ENCODE measurements at regions not wholly inside any gene's neighbourhood (a gene's known extent, or its start where the extent isn't known, plus 50 kb on each side); places are given as distances from the start of the nearest gene placed in this dataset.

DNA sequence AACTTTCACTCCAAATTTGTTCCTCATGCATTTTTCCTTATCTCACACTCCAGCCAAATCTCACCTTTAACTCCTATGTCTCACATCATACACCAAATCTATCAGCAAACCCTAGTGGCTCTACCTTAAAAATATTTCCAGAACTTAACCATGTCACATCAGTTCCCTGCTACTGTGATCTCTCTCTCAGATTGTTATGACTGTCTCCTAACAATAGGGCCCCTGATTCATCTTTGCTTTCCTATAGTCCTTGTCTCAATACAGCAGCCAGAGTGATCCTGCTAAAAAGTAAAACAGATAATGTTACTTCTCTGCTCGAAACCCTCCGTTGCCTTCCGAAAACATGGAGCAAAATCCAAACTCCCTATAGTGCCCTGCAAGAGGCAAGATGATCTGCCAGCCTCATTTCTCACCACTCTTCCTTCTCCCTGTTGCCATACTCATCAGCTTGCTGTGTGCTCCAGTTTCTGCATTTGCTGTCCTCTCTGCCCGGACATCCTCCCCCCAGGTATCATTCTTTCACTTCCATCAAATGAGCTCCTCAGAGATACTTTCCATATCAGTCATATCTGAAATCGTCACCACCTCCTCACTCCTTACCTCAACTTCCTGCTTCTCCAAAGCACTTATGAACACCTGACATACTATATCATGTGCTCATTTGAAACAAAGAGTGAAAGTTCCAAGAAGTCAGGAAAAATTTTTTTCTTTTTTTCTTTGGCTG is 293.4 kb upstream of the NR3C2 start:
- DNase-seq (no peak), ATAC-seq (no peak)
- no peaks in the 10 kb centered on the region for H3K4me1 ChIP-seq (ENCODE audit: control insufficient read depth, insufficient read depth, low read length)
- Mint-ChIP-seq H3K36me3 (no peaks in the 10 kb centered on the region), H3K4me3 (no peak overlapping the region), H3K27me3 (ENCODE audit: low read depth in 2 of 2) (no peaks in the 10 kb centered on the region), H3K4me1 (no peaks in the 10 kb centered on the region), H3K9me3 (peaks cover 2% of the 10 kb centered on the region in 2 donors), H3K27ac (no peak overlapping the region)
- no peaks in the 10 kb centered on the region for H3K36me3 ChIP-seq (ENCODE audit: control insufficient read depth, insufficient read depth, low read length)
- H3K4me3 ChIP-seq (ENCODE audit: low read length) = no peak overlapping the region
- intact Hi-C loops (cut with micrococcal nuclease) = no loop called here
- H3K27me3 ChIP-seq (ENCODE audit: control insufficient read depth, insufficient read depth, low read length) = no peaks in the 10 kb centered on the region
- WGBS (ENCODE audit: insufficient coverage) = 78% methylated on average over 5 of the region's 5 CpGs
- TF ChIP-seq CTCF (IDR thresholded peaks at IDR 0.05) = no peak
- no peak overlapping the region for H3K27ac ChIP-seq (ENCODE audit: low read length)
- peaks cover under 1% of the 10 kb centered on the region for H3K9me3 ChIP-seq (ENCODE audit: control insufficient read depth, insufficient read depth, low read length)

DNA sequence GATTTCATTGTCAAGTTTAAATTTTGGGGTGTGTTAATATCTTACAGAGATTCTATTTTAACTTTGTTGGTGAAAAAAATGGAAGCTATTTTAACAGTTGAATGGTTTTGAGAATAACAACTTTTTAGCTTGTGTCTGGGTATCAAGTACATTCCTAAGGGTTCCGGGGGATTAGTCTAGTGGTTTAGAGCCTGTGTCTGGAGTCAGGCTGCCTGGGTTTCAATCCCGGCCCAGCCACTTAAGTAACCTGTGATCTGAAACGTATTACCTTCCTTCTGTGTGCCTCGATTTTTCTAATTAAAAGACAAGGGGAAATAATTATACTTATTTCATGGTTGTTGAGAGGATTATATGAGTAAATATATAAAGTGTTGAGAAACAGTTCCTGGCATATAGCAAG is 288.6 kb upstream of the NR3C2 start:
- 82% methylated on average over 4 of the region's 4 CpGs for WGBS (ENCODE audit: insufficient coverage)
- H3K9me3 Mint-ChIP-seq = peaks cover 5 to 16% of the 10 kb centered on the region in 2 donors
- no peaks in the 10 kb centered on the region for H3K36me3 Mint-ChIP-seq

DNA sequence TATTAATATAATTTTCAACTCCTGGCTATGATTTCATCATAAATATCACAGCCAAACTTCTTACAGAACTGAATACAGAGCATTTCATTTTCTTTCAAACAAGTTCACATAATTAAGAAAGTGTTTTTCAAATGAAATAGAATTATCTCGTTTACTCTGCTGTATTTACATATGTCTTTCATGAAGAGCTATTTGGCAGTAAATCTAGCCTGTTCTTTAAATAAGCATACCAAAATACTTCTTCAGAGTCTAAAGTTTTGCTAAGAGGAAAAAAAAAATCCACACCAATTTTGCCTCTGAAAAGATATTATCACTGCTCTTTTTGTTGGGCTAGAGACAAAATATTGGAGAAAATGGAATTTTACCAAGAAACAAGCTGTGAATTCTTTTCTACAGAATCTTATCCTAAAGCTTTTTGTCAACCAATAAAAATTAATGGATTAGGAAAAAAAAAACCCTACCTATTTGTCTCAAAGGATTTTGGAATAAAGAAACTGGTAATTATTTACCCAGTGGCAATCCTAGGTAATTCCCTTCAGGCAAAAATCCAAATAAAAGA is 287.9 kb upstream of the NR3C2 start:
- H3K4me1 ChIP-seq (ENCODE audit: control insufficient read depth, insufficient read depth, low read length) = no peaks in the 10 kb centered on the region
- Mint-ChIP-seq H3K27me3 (ENCODE audit: low read depth in 2 of 2) (no peaks in the 10 kb centered on the region), H3K4me3 (no peak overlapping the region), H3K4me1 (no peaks in the 10 kb centered on the region), H3K36me3 (no peaks in the 10 kb centered on the region), H3K9me3 (peaks cover 5 to 16% of the 10 kb centered on the region in 2 donors), H3K27ac (no peak overlapping the region)
- no peak for TF ChIP-seq CTCF (IDR thresholded peaks at IDR 0.05)
- no peaks in the 10 kb centered on the region for H3K27me3 ChIP-seq (ENCODE audit: control insufficient read depth, insufficient read depth, low read length)
- H3K27ac ChIP-seq (ENCODE audit: low read length) = no peak overlapping the region
- intact Hi-C loops (cut with micrococcal nuclease) = no loop called here
- DNase-seq (no peak), ATAC-seq (no peak)
- no CpG with 5 or more reads among the region's 1 CpG for WGBS (ENCODE audit: insufficient coverage)
- no peak overlapping the region for H3K4me3 ChIP-seq (ENCODE audit: low read length)
- no peaks in the 10 kb centered on the region for H3K9me3 ChIP-seq (ENCODE audit: control insufficient read depth, insufficient read depth, low read length)
- no peaks in the 10 kb centered on the region for H3K36me3 ChIP-seq (ENCODE audit: control insufficient read depth, insufficient read depth, low read length)

More for the DNA sequence above, 288.6 kb upstream of the NR3C2 start:
- Histone ChIP-seq H3K36me3 (ENCODE audit: control insufficient read depth, insufficient read depth, low read length) (no peaks in the 10 kb centered on the region), H3K9me3 (ENCODE audit: control insufficient read depth, insufficient read depth, low read length) (no peaks in the 10 kb centered on the region), H3K4me3 (ENCODE audit: low read length) (no peak overlapping the region), H3K27me3 (ENCODE audit: control insufficient read depth, insufficient read depth, low read length) (no peaks in the 10 kb centered on the region), H3K4me1 (ENCODE audit: control insufficient read depth, insufficient read depth, low read length) (no peaks in the 10 kb centered on the region), H3K27ac (ENCODE audit: low read length) (no peak overlapping the region)
- Mint-ChIP-seq H3K4me3 (no peak overlapping the region), H3K27ac (no peak overlapping the region), H3K4me1 (no peaks in the 10 kb centered on the region), H3K27me3 (ENCODE audit: low read depth in 2 of 2) (no peaks in the 10 kb centered on the region)
- DNase-seq (no peak), ATAC-seq (no peak)
- intact Hi-C loops (cut with micrococcal nuclease) = no loop called here
- no peak for TF ChIP-seq CTCF (IDR thresholded peaks at IDR 0.05)

- DNase-seq (no peak), ATAC-seq (no peak)
- Mint-ChIP-seq H3K4me3 (no peak overlapping the region), H3K9me3 (peaks cover 7 to 12% of the 10 kb centered on the region in 2 donors), H3K36me3 (no peaks in the 10 kb centered on the region), H3K27ac (no peak overlapping the region), H3K27me3 (ENCODE audit: low read depth in 2 of 2) (no peaks in the 10 kb centered on the region), H3K4me1 (no peaks in the 10 kb centered on the region)
- no peaks in the 10 kb centered on the region for H3K27me3 ChIP-seq (ENCODE audit: control insufficient read depth, insufficient read depth, low read length)
- intact Hi-C loops (cut with micrococcal nuclease) = no loop called here
- H3K27ac ChIP-seq (ENCODE audit: low read length) = no peak overlapping the region
- no peaks in the 10 kb centered on the region for H3K4me1 ChIP-seq (ENCODE audit: control insufficient read depth, insufficient read depth, low read length)
- H3K4me3 ChIP-seq (ENCODE audit: low read length) = no peak overlapping the region
- WGBS (ENCODE audit: insufficient coverage) = 73% methylated on average over 1 of the region's 2 CpGs
- no peaks in the 10 kb centered on the region for H3K9me3 ChIP-seq (ENCODE audit: control insufficient read depth, insufficient read depth, low read length)
- TF ChIP-seq CTCF (IDR thresholded peaks at IDR 0.05) = no peak
- H3K36me3 ChIP-seq (ENCODE audit: control insufficient read depth, insufficient read depth, low read length) = no peaks in the 10 kb centered on the region
These were observed 275.8 kb upstream of the NR3C2 start for GRCh38 chr4:148717988-148718387.

Data from natural killer cell (primary cell).